Gastroesophageal sphincter (tissue), 3 donors: ENCODE measurements at regions not wholly inside any gene's neighbourhood (a gene's known extent, or its start where the extent isn't known, plus 50 kb on each side); places are given as distances from the start of the nearest gene placed in this dataset.

Experiments
- CTCF ChIP-seq, 4 experiments: fragments of 200-600 bp in 2 of 4; fragments of 450-650 bp in 2 of 4; sonication (generic) in 1 of 4; IDR thresholded peaks; one replicate each; pipeline ENCODE4 v1.5.1; 2017 to 2019; ENCODE audit warnings: antibody characterized with exemption in 4 of 4, mild to moderate bottlenecking in 2 of 4, moderate library complexity in 2 of 4
- EP300 ChIP-seq: sonication (generic); formaldehyde crosslinking; IDR thresholded peaks from one replicate; pipeline ENCODE4 v1.6.1; 2017; ENCODE audit warnings: antibody characterized with exemption, mild to moderate bottlenecking
- POLR2A ChIP-seq, 2 donors: fragments of 450-650 bp; IDR thresholded peaks; one replicate each; pipeline ENCODE4 v1.6.1; 2017; ENCODE audit warnings: antibody characterized with exemption in 2 of 2, mild to moderate bottlenecking in 2 of 2, moderate library complexity in 1 of 2

- TF ChIP-seq CTCF (IDR thresholded peaks at IDR 0.05) (no peak), POLR2A (IDR thresholded peaks at IDR 0.05) (no peak), EP300 (no peak)
Observed at GRCh38 chr6:148027201-148027600, 315.4 kb upstream of the SASH1 start.
